Epithelial cell of proximal tubule (primary cell): ENCODE measurements at regions not wholly inside any gene's neighbourhood (a gene's known extent, or its start where the extent isn't known, plus 50 kb on each side); places are given as distances from the start of the nearest gene placed in this dataset.

Experiments used
- DNase-seq: peaks from one replicate; pipeline ENCODE4 v3.0.0-alpha.2; 2011; ENCODE audit warnings: low read depth
- H3K4me3 ChIP-seq: 2 replicates; pipeline ENCODE4 v1.5.1; 2011; ENCODE audit warnings: low read depth, mild to moderate bottlenecking, low read length
- CTCF ChIP-seq: conservative IDR thresholded peaks from 2 replicates; pipeline ENCODE4 v1.5.1; 2012; ENCODE audit warnings: low read depth, mild to moderate bottlenecking, low read length

DNA sequence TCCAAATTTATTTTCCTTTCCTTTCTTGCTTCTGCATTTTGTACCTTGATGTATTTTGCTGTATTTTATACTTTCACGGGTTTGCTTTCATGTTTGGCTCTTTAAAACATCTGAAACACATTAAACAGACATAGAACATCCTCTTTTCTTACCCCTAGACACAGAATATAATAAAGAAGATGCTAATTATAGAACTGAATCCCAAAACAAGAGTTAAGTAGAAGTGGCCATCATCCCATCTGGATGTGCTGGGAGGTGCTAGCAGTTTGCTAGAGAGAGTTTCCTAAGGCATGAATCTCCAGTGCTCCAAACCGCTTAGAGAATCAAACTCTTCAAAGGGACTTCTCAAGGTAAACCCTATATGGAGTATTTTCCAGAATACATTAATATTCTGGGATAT is 53.9 kb upstream of the GNG12 start:
- DNase-seq, result no peak
- no peak overlapping the region for H3K4me3 ChIP-seq
- no peak for TF ChIP-seq CTCF

DNA sequence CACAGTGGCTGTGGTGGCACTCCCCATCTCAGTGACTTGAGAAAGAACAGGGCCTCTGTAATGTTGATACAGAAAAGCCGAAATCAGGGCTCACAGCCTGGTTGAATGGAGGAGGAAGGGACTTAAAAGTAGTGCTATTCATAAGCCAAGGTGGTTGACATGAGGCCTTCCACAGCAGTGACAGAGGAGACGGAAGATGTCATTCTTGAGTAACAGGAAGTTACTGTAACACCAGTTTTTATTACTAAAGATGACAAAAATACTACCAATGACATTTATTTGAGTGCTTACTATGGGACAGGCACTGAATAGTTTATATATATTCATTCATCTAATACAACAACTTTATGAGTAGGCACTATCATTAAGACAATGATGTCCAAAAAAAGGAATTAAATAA is 52.8 kb upstream of the GNG12 start:
- no peak overlapping the region for H3K4me3 ChIP-seq
- no peak for TF ChIP-seq CTCF
- DNase-seq, result no peak

GRCh38 chr1:67883069-67883468 is 49.8 kb upstream of the GNG12 start:
- TF ChIP-seq CTCF, result no peak
- no peak for DNase-seq
- no peak overlapping the region for H3K4me3 ChIP-seq
